ENCODE measurements at regions not wholly inside any gene's neighbourhood (a gene's known extent, or its start where the extent isn't known, plus 50 kb on each side); places are given as distances from the start of the nearest gene placed in this dataset.

- ATAC-seq: no peak
These were observed 377.6 kb upstream of the NETO1 start for GRCh38 chr18:73245345-73245744.

GRCh38 chr18:73244401-73244800 is 376.6 kb upstream of the NETO1 start:
- no peak for TF ChIP-seq ZNF565 (CRISPR knock-in tag; conservative IDR thresholded peaks at IDR 0.05; ENCODE audit: low read depth)
- TF ChIP-seq ZNF8 (CRISPR knock-in tag; IDR thresholded peaks at IDR 0.05): no peak
- TF ChIP-seq PPARA (CRISPR knock-in tag; IDR thresholded peaks at IDR 0.05; ENCODE audit: borderline replicate concordance): no peak
- TF ChIP-seq ARNTL (CRISPR knock-in tag; IDR thresholded peaks at IDR 0.05; ENCODE audit: borderline replicate concordance, low read depth): no peak
- no peak for TF ChIP-seq SNAI2 (CRISPR knock-in tag; IDR thresholded peaks at IDR 0.05)
- no peak for TF ChIP-seq POU6F1 (CRISPR knock-in tag; IDR thresholded peaks at IDR 0.05; ENCODE audit: borderline replicate concordance, low read depth)
- no peak for ATAC-seq

More at GRCh38 chr18:73245345-73245744, 377.6 kb upstream of the NETO1 start:
- TF ChIP-seq GLIS3 (CRISPR knock-in tag; IDR thresholded peaks at IDR 0.05) (no peak), PATZ1 (CRISPR knock-in tag; IDR thresholded peaks at IDR 0.05; ENCODE audit: borderline replicate concordance) (no peak), ZNF8 (CRISPR knock-in tag; IDR thresholded peaks at IDR 0.05) (no peak), TSHZ2 (CRISPR knock-in tag; IDR thresholded peaks at IDR 0.05) (no peak), TCF4 (CRISPR knock-in tag; IDR thresholded peaks at IDR 0.05; ENCODE audit: borderline replicate concordance) (no peak), ZNF70 (CRISPR knock-in tag; IDR thresholded peaks at IDR 0.05) (no peak), PPARA (CRISPR knock-in tag; IDR thresholded peaks at IDR 0.05; ENCODE audit: borderline replicate concordance) (no peak), CSRNP3 (CRISPR knock-in tag; IDR thresholded peaks at IDR 0.05) (no peak), ZC3H10 (CRISPR knock-in tag; IDR thresholded peaks at IDR 0.05) (no peak), OSR1 (CRISPR knock-in tag; IDR thresholded peaks at IDR 0.05) (no peak), ZFP3 (CRISPR knock-in tag; IDR thresholded peaks at IDR 0.05) (no peak)

- no peak for ATAC-seq
- TF ChIP-seq POU6F1 (CRISPR knock-in tag; IDR thresholded peaks at IDR 0.05; ENCODE audit: borderline replicate concordance, low read depth) (no peak), ARNTL (CRISPR knock-in tag; IDR thresholded peaks at IDR 0.05; ENCODE audit: borderline replicate concordance, low read depth) (no peak), ISL1 (CRISPR knock-in tag; IDR thresholded peaks at IDR 0.05) (no peak)
These were observed 373.1 kb upstream of the NETO1 start for GRCh38 chr18:73240899-73241298.

GRCh38 chr18:73235921-73236320 is 368.1 kb upstream of the NETO1 start:
- no peak for ATAC-seq
- TF ChIP-seq ISL1 (CRISPR knock-in tag; IDR thresholded peaks at IDR 0.05) (no peak), ZC3H10 (CRISPR knock-in tag; IDR thresholded peaks at IDR 0.05) (no peak), PPARA (CRISPR knock-in tag; IDR thresholded peaks at IDR 0.05; ENCODE audit: borderline replicate concordance) (no peak), OSR1 (CRISPR knock-in tag; IDR thresholded peaks at IDR 0.05) (no peak), ZFP30 (CRISPR knock-in tag; IDR thresholded peaks at IDR 0.05) (no peak), SNAI2 (CRISPR knock-in tag; IDR thresholded peaks at IDR 0.05) (no peak), TSHZ2 (CRISPR knock-in tag; IDR thresholded peaks at IDR 0.05) (no peak), POU6F1 (CRISPR knock-in tag; IDR thresholded peaks at IDR 0.05; ENCODE audit: borderline replicate concordance, low read depth) (no peak), PATZ1 (CRISPR knock-in tag; IDR thresholded peaks at IDR 0.05; ENCODE audit: borderline replicate concordance) (no peak), ZNF565 (CRISPR knock-in tag; conservative IDR thresholded peaks at IDR 0.05; ENCODE audit: low read depth) (no peak), TOX (CRISPR knock-in tag; IDR thresholded peaks at IDR 0.05; ENCODE audit: borderline replicate concordance) (no peak)
